Embryonic facial prominence (tissue), 1 donor: ENCODE measurements at regions not wholly inside any gene's neighbourhood (a gene's known extent, or its start where the extent isn't known, plus 50 kb on each side); places are given as distances from the start of the nearest gene placed in this dataset.
A peak's percentile ranks its signal among the peaks of the same experiment; 100 is the strongest.

Experiments used
- DNase-seq: peaks from one replicate; pipeline ENCODE4 v3.0.0-alpha.2; 2016; ENCODE audit errors: extremely low spot score

DNA sequence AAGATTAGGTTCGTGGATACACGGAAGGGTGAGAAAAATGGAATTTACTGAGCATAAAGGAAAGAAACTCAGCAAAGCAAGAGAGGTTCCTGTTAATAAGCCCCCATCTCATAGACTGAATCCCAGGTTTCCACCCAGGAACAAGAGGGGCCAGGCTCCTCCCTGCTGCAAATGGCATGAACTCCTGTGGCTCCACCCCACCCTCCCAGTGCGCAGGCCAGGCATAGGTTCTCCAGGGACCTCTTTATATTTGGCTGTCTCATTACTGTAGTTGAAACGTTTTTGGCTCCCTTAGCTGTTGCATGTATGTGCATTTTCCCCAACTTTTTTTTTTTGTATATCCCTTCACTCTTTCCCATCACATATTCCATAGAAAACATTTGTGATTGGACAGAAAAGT lies 217.8 kb upstream of the NRP1 start:
- DNase-seq: no peak

- DNase-seq: no peak
Observed at GRCh38 chr10:33550811-33551210, 216.3 kb upstream of the NRP1 start.

- no peak for DNase-seq
Observed at GRCh38 chr10:33547976-33548375, 213.5 kb upstream of the NRP1 start.

GRCh38 chr10:33546031-33546430 lies 211.6 kb upstream of the NRP1 start:
- DNase-seq: no peak

- DNase-seq: no peak
Observed at GRCh38 chr10:33542752-33543505, 208.5 kb upstream of the NRP1 start.

- no peak for DNase-seq
Observed at GRCh38 chr10:33539116-33539515, 204.6 kb upstream of the NRP1 start.

GRCh38 chr10:33537066-33537465 lies 202.6 kb upstream of the NRP1 start:
- DNase-seq: no peak

- no peak for DNase-seq
Observed at GRCh38 chr10:33536508-33536907, 202.0 kb upstream of the NRP1 start.

GRCh38 chr10:33535866-33536265 lies 201.4 kb upstream of the NRP1 start:
- no peak for DNase-seq

- DNase-seq: no peak
Observed at GRCh38 chr10:33534416-33534815, 199.9 kb upstream of the NRP1 start.

DNA sequence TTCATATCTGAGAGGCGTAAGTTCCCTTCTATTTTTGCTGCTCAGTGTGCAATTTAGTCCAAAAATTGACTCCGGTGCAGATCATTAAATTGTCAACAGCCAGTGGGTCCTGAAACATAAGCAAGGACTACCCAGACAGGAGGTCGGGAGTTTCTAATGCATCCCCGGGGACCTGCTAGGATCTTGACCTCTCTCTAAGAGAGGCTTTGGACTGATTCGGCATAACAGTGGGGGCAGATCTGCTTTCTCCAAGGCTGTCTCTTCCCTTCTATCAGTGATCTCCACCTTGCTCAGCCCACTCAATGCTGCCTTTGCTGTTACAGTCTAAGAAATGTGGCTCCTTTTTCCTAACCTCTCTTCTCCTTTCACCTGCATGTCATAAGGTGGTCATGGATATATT lies 199.1 kb upstream of the NRP1 start:
- no peak for DNase-seq

DNA sequence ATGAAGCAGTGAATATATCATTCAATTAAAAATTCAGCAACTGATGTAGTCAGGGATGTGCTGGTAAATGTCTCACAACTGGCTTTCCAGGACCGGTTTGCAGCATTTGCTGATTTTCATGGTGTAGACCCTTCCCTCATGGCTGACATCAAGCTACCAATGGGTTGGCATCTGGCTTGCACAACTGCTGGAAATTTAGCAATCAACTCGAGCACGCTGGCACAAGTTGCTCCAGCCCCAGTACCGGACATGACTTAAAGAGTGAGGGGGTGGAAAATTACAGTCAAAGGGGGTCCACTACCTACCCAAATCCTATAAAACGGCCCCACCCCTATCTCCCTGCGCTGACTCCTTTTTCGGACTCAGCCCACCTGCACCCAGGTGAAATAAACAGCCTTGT lies 198.4 kb upstream of the NRP1 start:
- DNase-seq: no peak

GRCh38 chr10:33529234-33529633 lies 194.8 kb upstream of the NRP1 start:
- no peak for DNase-seq

- no peak for DNase-seq
Observed at GRCh38 chr10:33524966-33525365, 190.5 kb upstream of the NRP1 start.

DNA sequence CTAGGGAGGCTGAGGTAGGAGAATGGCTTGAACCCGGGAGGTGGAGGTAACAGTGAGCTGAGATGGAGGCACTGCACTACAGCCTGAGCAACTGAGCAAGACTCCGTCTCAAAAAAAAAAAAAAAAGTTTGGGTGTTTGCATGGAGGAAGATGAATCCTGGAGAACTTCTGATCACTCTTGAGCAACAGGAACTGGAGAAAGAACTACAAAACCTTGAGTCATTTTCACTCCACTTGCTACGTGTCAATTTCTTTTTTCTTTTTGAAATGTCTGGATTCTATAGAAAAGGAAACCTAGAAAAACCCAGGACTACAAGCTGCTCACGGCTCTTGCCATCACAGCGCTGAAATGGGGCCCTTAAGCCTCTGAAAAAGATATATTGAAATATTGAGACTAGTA lies 189.6 kb upstream of the NRP1 start:
- no peak for DNase-seq

GRCh38 chr10:33523236-33523792 lies 188.8 kb upstream of the NRP1 start:
- no peak for DNase-seq

GRCh38 chr10:33521904-33522303 lies 187.4 kb upstream of the NRP1 start:
- no peak for DNase-seq

DNA sequence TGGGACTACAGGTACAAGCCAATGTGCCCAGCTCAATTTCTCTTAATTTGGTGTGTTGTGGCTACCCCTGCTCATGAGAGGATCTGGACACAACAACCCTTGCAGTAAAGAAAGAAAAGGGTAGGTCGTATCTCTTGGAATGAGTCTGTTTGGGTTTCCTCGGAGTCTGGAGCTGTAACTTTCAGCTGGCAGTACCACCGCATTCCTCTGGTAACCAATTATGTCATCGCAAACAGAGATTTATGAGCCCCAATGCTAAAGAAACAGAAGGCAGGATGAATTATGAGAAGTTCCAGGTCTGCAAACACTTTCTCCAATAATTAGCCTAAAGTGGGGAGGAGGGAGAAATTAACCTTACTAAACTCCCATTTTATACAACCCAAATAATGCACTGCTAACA lies 186.6 kb upstream of the NRP1 start:
- DNase-seq: no peak

DNA sequence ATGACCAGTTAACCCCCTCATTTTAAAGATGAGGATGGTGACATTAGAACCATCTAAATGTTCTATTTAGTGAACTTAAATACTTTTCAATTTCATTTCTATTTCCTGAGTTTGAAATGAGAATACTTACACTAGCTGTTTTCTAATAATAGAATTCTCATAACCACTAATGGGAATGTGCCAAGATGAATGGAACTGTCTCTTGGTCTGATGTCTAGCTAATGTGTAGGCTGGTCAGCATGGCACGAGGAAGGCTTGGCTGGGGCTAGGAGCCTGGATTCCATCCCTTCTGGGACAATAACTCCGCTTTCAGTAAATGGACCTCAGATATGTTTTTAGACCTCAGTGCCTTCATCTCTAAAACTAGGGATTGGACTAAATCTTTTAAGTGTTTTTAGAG lies 185.8 kb upstream of the NRP1 start:
- DNase-seq: no peak

DNA sequence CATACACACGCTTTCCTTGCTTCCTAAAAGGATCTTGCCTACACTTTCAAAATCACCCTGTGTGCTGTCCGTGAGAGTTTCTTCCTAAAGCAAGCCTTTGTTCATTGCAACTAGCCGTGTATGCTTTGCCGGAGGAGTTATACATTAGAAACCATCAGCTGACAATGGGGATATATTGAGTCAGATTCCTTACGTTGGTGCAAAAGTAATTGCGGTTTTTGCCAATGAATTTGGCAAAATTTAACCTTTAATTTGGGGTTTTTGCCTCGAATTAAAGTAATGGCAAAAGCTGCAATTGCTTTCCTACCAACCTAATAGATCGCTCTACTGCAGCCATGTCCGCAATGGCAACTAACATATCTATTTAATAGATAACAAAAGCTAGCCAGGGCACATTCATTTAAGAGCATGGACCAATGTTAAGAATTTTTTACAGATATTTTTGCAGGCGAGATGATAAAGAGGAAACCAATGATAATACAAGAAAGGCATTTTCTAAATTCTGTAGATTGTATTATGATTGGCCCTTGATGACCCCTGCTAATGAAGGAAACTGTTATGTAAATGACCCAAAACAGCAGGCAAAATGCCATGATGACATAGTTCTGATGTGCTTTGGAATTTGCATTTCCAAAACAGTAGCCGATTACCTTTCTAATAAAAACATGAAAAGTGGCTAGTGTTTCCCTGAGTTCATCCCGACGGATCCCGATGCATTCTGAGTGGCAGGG lies 184.8 kb upstream of the NRP1 start:
- DNase-seq: no peak

DNA sequence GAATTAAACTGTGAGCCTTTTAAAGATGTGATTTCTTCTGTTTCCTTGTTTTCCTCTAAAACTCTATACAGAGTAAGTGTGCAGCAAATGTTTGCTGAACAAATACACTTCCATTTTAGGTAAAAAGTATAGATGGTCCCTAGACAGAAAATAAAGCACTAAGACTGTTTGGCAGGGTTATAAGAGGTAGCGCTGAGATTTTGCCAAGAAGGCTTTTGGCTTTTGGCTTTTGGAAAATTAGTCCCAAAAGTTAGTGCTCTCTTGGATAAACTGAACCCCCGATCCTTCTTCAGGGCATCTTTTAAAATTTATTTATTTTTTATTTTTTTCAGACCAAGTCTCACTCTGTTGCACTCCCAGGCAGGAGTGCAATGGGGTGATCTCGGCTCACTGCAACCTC lies 175.7 kb upstream of the NRP1 start:
- no peak for DNase-seq

GRCh38 chr10:33509231-33509831 lies 174.9 kb upstream of the NRP1 start:
- peak; percentile 50 for DNase-seq
